B cell (primary cell): ENCODE measurements at regions not wholly inside any gene's neighbourhood (a gene's known extent, or its start where the extent isn't known, plus 50 kb on each side); places are given as distances from the start of the nearest gene placed in this dataset.

Experiments
- ATAC-seq: fragments of 200-7000 bp; cut with Tn5 transposase; one replicate; pipeline ENCODE4 v1.10.0; 2021; ENCODE audit warnings: low read depth, mild to moderate bottlenecking, moderate number of reproducible peaks, moderate library complexity
- CTCF ChIA-PET: fragments of 350-600 bp; sonication (Branson Sonifier 250); formaldehyde crosslinking; loops from one replicate; lab custom pipeline; 2021; ENCODE audit warnings: antibody characterized with exemption, inconsistent platforms; lab: Charles Lee
- POLR2A ChIA-PET: fragments of 350-600 bp; sonication (Branson Sonifier 250); formaldehyde crosslinking; loops from one replicate; lab custom pipeline; 2021; ENCODE audit warnings: antibody characterized with exemption; lab: Charles Lee
- DNase-seq: peaks from one replicate; pipeline ENCODE4 v3.0.0; 2013
- H2AFZ ChIP-seq: 2 replicates; pipeline ENCODE4 v1.6.1; 2012; ENCODE audit warnings: mild to moderate bottlenecking, low read depth, low read length; ENCODE audit not compliant: insufficient read depth, poor library complexity, severe bottlenecking
- H3K27ac ChIP-seq, 2 donors: 1 replicate in 1 of 2; 2 replicates in 1 of 2; pipeline ENCODE4 v1.5.1; 2012 to 2013; ENCODE audit warnings: low read length in 2 of 2, mild to moderate bottlenecking in 2 of 2, moderate library complexity in 1 of 2
- H3K27me3 ChIP-seq, 4 experiments: fragments of 200-600 bp in 1 of 4; sonication (generic) in 1 of 4; replicated peaks in 1 of 4; 1 replicate in 2 of 4; 2 replicates in 2 of 4; pipeline versions ENCODE4 v1.6.1 to v1.7.0; 2013 to 2016; ENCODE audit warnings: low read length in 3 of 4, mild to moderate bottlenecking in 2 of 4, mixed read lengths in 1 of 4, moderate library complexity in 1 of 4; ENCODE audit not compliant: insufficient read depth in 4 of 4, control insufficient read depth in 3 of 4; ENCODE audit errors: control extremely low read depth in 1 of 4
- H3K36me3 ChIP-seq, 2 experiments: replicated peaks in 1 of 2; 1 replicate in 1 of 2; 2 replicates in 1 of 2; pipeline versions ENCODE4 v1.6.1 to v1.7.1; 2013; ENCODE audit warnings: low read length in 1 of 2; ENCODE audit not compliant: insufficient read depth in 2 of 2, control insufficient read depth in 1 of 2; ENCODE audit errors: control extremely low read depth in 1 of 2, extremely low read depth in 1 of 2
- H3K4me1 ChIP-seq, 2 donors: fragments of 200-600 bp in 1 of 2; sonication (generic) in 1 of 2; 1 replicate in 1 of 2; 2 replicates in 1 of 2; pipeline versions ENCODE4 v1.5.1 to v1.6.1; 2013 to 2017; ENCODE audit warnings: low read length in 2 of 2; ENCODE audit not compliant: control insufficient read depth in 2 of 2, insufficient read depth in 2 of 2
- H3K4me2 ChIP-seq: replicated peaks from 2 replicates; pipeline ENCODE3; 2012; ENCODE audit warnings: mild to moderate bottlenecking, low read depth, low read length; ENCODE audit not compliant: poor library complexity, severe bottlenecking
- H3K4me3 ChIP-seq, 5 experiments: fragments of 200-600 bp in 1 of 5; sonication (generic) in 1 of 5; 1 replicate in 3 of 5; 2 replicates in 2 of 5; pipeline versions ENCODE4 v1.5.1 to v1.7.0; 2011 to 2016; ENCODE audit warnings: low read length in 4 of 5, mild to moderate bottlenecking in 4 of 5, low read depth in 2 of 5, control low read depth in 1 of 5, moderate library complexity in 1 of 5; ENCODE audit not compliant: insufficient read depth in 1 of 5; ENCODE audit errors: control extremely low read depth in 1 of 5, extremely low read depth in 1 of 5
- H3K79me2 ChIP-seq: fragments of 200-600 bp; sonication (generic); one replicate; pipeline ENCODE4 v1.6.0; 2016; ENCODE audit warnings: low read length; ENCODE audit not compliant: control insufficient read depth, insufficient read depth
- H3K9ac ChIP-seq: fragments of 200-600 bp; sonication (generic); 2 replicates; pipeline ENCODE4 v1.6.1; 2017; ENCODE audit warnings: mild to moderate bottlenecking, low read length, moderate library complexity
- H3K9me3 ChIP-seq, 3 donors: one replicate each; pipeline versions ENCODE4 v1.6.1 to v1.7.1; 2013; ENCODE audit warnings: low read length in 2 of 3; ENCODE audit not compliant: control insufficient read depth in 2 of 3, insufficient read depth in 1 of 3; ENCODE audit errors: control extremely low read depth in 1 of 3
- H4K20me1 ChIP-seq: 2 replicates; pipeline ENCODE4 v1.6.0; 2012; ENCODE audit warnings: mild to moderate bottlenecking, low read length; ENCODE audit not compliant: insufficient read depth, control insufficient read depth, poor library complexity, severe bottlenecking
- H3K27ac Mint-ChIP-seq: one replicate; pipeline ENCODE4 v1.8.0; 2021; ENCODE audit warnings: mixed read lengths
- H3K27me3 Mint-ChIP-seq: one replicate; pipeline ENCODE4 v1.8.0; 2021; ENCODE audit warnings: mixed read lengths
- H3K4me1 Mint-ChIP-seq: one replicate; pipeline ENCODE4 v1.8.0; 2021; ENCODE audit warnings: mixed read lengths
- H3K4me3 Mint-ChIP-seq: one replicate; pipeline ENCODE4 v1.8.0; 2021; ENCODE audit warnings: mixed read lengths
- H3K9me3 Mint-ChIP-seq: one replicate; pipeline ENCODE4 v1.8.0; 2022; ENCODE audit warnings: mixed read lengths; ENCODE audit not compliant: insufficient read depth
- CTCF ChIP-seq: fragments of 200-600 bp; IDR thresholded peaks from one replicate; pipeline ENCODE4 v1.8.0; 2022; ENCODE audit warnings: antibody characterized with exemption, mild to moderate bottlenecking
- EZH2 ChIP-seq: IDR thresholded peaks from 2 replicates; pipeline ENCODE4 v1.6.1; 2012; ENCODE audit warnings: borderline replicate concordance, low read depth, mild to moderate bottlenecking, moderate library complexity, low read length; ENCODE audit not compliant: insufficient read depth, poor library complexity, severe bottlenecking
- WGBS: methylation state at CpG from one replicate; pipeline ENCODE4 v1.1.5; 2013; ENCODE audit warnings: missing lambda C conversion rate; ENCODE audit not compliant: insufficient coverage; 5-methylcytosine and 5-hydroxymethylcytosine counted together
- intact Hi-C: fragments of 100-400 bp; cut with micrococcal nuclease; formaldehyde crosslinking; loops from one replicate; pipeline ENCODE4 v1.10.0; 2022

DNA sequence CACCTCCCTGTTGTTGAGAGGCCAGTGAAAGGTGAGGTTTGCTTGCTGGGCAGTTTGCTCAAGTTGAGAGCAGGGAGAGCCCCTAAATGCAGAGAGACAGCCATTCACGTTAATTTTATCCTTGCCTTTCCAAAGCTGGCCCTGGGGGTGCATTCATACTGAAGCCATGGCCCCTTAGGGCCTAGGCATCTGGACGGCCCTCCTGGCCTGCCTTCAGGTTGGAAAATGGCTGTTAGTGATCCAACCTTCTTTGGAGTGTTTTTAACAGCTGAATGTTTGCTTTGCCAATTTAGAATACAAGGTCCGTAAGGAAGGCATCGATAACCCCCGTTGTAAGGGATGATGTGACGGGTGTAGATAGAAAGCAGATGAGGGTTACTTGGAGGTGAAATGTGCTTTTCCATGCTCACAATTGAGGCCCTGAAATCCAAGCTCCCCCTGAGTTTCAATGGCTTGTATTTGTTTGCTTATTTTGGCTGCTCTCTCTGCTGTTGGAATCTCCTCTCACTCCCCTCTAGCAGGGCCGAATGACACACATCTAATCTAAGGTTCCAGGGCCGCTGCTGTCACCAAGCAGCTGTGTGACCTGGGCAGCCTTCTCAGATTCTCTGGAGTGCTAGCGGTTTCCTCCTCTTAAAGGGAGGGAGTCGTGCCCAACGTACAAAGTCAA, 171.6 kb upstream of the MKI67 start:
- Histone ChIP-seq H3K4me3 (no peak overlapping the region), H3K27ac (no peak overlapping the region), H3K9ac (no peak overlapping the region), H3K9me3 (peaks cover 0 to 15% (median 0%) of the 10 kb centered on the region in 3 donors), H2AFZ (no peak overlapping the region), H3K4me1 (no peaks in the 10 kb centered on the region), H4K20me1 (no peaks in the 10 kb centered on the region), H3K36me3 (no peaks in the 10 kb centered on the region), H3K27me3 (no peaks in the 10 kb centered on the region), H3K4me2 (no peak overlapping the region), H3K79me2 (no peaks in the 10 kb centered on the region)
- Mint-ChIP-seq H3K4me3 (no peak overlapping the region), H3K27ac (no peak overlapping the region), H3K27me3 (peaks cover 9% of the 10 kb centered on the region), H3K9me3 (peaks cover 3% of the 10 kb centered on the region), H3K4me1 (no peaks in the 10 kb centered on the region)
- ATAC-seq (no peak), DNase-seq (no peak)
- 93% methylated on average over 11 of the region's 11 CpGs for WGBS
- CTCF ChIA-PET = no interaction called here
- TF ChIP-seq EZH2 = no peak
- no peak for TF ChIP-seq CTCF
- intact Hi-C loops = no loop called here
- POLR2A ChIA-PET = no interaction called here

DNA sequence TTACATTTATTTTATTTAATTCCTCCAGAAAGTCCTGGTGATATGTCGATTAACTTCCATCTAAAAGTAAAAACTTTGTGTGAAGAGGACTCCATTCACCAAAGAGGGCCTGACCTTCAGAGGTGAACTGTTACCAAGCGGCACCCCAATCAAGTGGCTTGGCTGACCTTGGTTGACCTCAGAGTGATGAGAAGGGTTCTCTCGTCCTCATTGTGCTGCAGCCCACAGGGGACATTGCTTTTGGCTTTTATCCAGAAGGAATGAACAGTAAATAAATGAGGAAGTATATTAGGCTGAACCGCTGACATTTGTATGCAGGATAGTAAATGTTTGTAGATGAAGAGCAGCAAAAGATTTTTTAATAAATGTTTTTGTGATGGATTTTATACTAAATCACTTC, 172.4 kb upstream of the MKI67 start:
- H3K79me2 ChIP-seq = no peaks in the 10 kb centered on the region
- H3K27me3 ChIP-seq = no peaks in the 10 kb centered on the region
- ChIA-PET POLR2A (no interaction called here), CTCF (no interaction called here)
- H2AFZ ChIP-seq = no peak overlapping the region
- WGBS = 50% methylated on average over 2 of the region's 4 CpGs
- Mint-ChIP-seq H3K9me3 (peaks cover 3% of the 10 kb centered on the region), H3K4me1 (no peaks in the 10 kb centered on the region), H3K27me3 (peaks cover 9% of the 10 kb centered on the region), H3K27ac (no peak overlapping the region), H3K4me3 (no peak overlapping the region)
- intact Hi-C loops = no loop called here
- TF ChIP-seq CTCF = no peak
- TF ChIP-seq EZH2 = no peak
- no peak for DNase-seq
- H3K36me3 ChIP-seq = no peaks in the 10 kb centered on the region
- H3K9me3 ChIP-seq = peaks cover 0 to 15% (median 0%) of the 10 kb centered on the region in 3 donors
- H4K20me1 ChIP-seq = no peaks in the 10 kb centered on the region
- no peak for ATAC-seq
- no peak overlapping the region for H3K4me2 ChIP-seq
- H3K9ac ChIP-seq = no peak overlapping the region
- no peaks in the 10 kb centered on the region for H3K4me1 ChIP-seq
- no peak overlapping the region for H3K4me3 ChIP-seq
- no peak overlapping the region for H3K27ac ChIP-seq
